OCI-LY3 (cell line): ENCODE measurements at regions not wholly inside any gene's neighbourhood (a gene's known extent, or its start where the extent isn't known, plus 50 kb on each side); places are given as distances from the start of the nearest gene placed in this dataset.

ENCODE experiments used
- H2AFZ ChIP-seq: fragments of 200-600, 300-600 bp; shearing (Covaris generic); 2 replicates; pipeline ENCODE4 v1.6.0; 2014; ENCODE audit warnings: antibody characterized with exemption, low read depth, low read length
- H3K27ac ChIP-seq: fragments of 200-600, 300-600 bp; sonication (generic); 2 replicates; pipeline ENCODE4 v1.5.1; 2014; ENCODE audit warnings: mild to moderate bottlenecking, low read length, moderate library complexity, mixed read lengths
- H3K27me3 ChIP-seq: fragments of 200-600, 300-600 bp; sonication (generic); 2 replicates; pipeline ENCODE4 v1.6.1; 2014; ENCODE audit warnings: low read depth, low read length, mixed read lengths
- H3K36me3 ChIP-seq: fragments of 200-600, 300-600 bp; sonication (generic); replicated peaks from 2 replicates; pipeline ENCODE3; 2014; ENCODE audit warnings: low read depth, low read length, mixed read lengths
- H3K4me1 ChIP-seq: fragments of 300-600, 200-600 bp; sonication (generic); 2 replicates; pipeline ENCODE4 v1.6.1; 2014; ENCODE audit warnings: low read length, mixed read lengths
- H3K4me2 ChIP-seq: fragments of 200-600, 300-600 bp; sonication (generic); 2 replicates; pipeline ENCODE4 v1.6.1; 2014; ENCODE audit warnings: low read length, mixed read lengths
- H3K4me3 ChIP-seq: fragments of 300-600, 200-600 bp; sonication (generic); 2 replicates; pipeline ENCODE4 v1.5.1; 2014; ENCODE audit warnings: antibody characterized with exemption, mild to moderate bottlenecking, low read length, moderate library complexity
- H3K79me2 ChIP-seq: fragments of 300-600, 200-600 bp; shearing (Covaris generic); 2 replicates; pipeline ENCODE4 v1.6.1; 2014; ENCODE audit warnings: mild to moderate bottlenecking, low read length, mixed read lengths
- H3K9ac ChIP-seq: fragments of 300-600, 200-600 bp; shearing (Covaris generic); 2 replicates; pipeline ENCODE4 v1.6.0; 2014; ENCODE audit warnings: mild to moderate bottlenecking, low read length, moderate library complexity
- H3K9me3 ChIP-seq: fragments of 200-600, 300-600 bp; shearing (Covaris generic); 2 replicates; pipeline ENCODE4 v1.6.1; 2014; ENCODE audit warnings: low read length, mixed read lengths; ENCODE audit not compliant: insufficient read depth
- H4K20me1 ChIP-seq: fragments of 200-600, 300-600 bp; sonication (generic); 2 replicates; pipeline ENCODE4 v1.6.1; 2016; ENCODE audit warnings: low read length, mixed read lengths; ENCODE audit not compliant: insufficient read depth
- CTCF ChIP-seq: fragments of 200-600, 300-600 bp; sonication (generic); IDR thresholded peaks from 2 replicates; pipeline ENCODE4 v1.5.1; 2014; ENCODE audit warnings: antibody characterized with exemption, low read length, low read depth
- EZH2phosphoT487 ChIP-seq: fragments of 200-600 bp; shearing (Covaris generic); IDR thresholded peaks from 2 replicates; pipeline ENCODE4 v1.6.1; 2018; ENCODE audit warnings: antibody characterized with exemption, mixed run types, low read depth

GRCh38 chr4:60953826-60954225 is 246.3 kb upstream of the ADGRL3 start:
- no peaks in the 10 kb centered on the region for H3K27me3 ChIP-seq
- no peaks in the 10 kb centered on the region for H4K20me1 ChIP-seq
- no peak overlapping the region for H3K4me3 ChIP-seq
- H3K36me3 ChIP-seq, result no peaks in the 10 kb centered on the region
- no peak overlapping the region for H3K4me2 ChIP-seq
- no peak overlapping the region for H2AFZ ChIP-seq
- H3K27ac ChIP-seq, result no peak overlapping the region
- no peaks in the 10 kb centered on the region for H3K79me2 ChIP-seq
- H3K9ac ChIP-seq, result no peak overlapping the region
- no peak for TF ChIP-seq EZH2phosphoT487
- no peak for TF ChIP-seq CTCF
- no peaks in the 10 kb centered on the region for H3K9me3 ChIP-seq
- no peaks in the 10 kb centered on the region for H3K4me1 ChIP-seq

GRCh38 chr4:60962286-60962685 is 237.8 kb upstream of the ADGRL3 start:
- Histone ChIP-seq H3K4me2 (no peak overlapping the region), H3K9me3 (no peaks in the 10 kb centered on the region), H3K9ac (no peak overlapping the region), H3K36me3 (no peaks in the 10 kb centered on the region), H3K4me3 (no peak overlapping the region), H4K20me1 (no peaks in the 10 kb centered on the region), H3K4me1 (no peaks in the 10 kb centered on the region), H3K27me3 (no peaks in the 10 kb centered on the region), H3K79me2 (no peaks in the 10 kb centered on the region), H2AFZ (no peak overlapping the region), H3K27ac (no peak overlapping the region)
- no peak for TF ChIP-seq EZH2phosphoT487
- TF ChIP-seq CTCF, result no peak

- Histone ChIP-seq H3K27ac (no peak overlapping the region), H3K9me3 (no peaks in the 10 kb centered on the region), H3K9ac (no peak overlapping the region), H3K27me3 (no peaks in the 10 kb centered on the region), H3K4me2 (0 out of 2 replicates have a peak overlapping the region, but pooled peaks have one; percentile 17), H4K20me1 (no peaks in the 10 kb centered on the region), H3K36me3 (no peaks in the 10 kb centered on the region), H2AFZ (no peak overlapping the region; the same call in 1 of the 2 replicates), H3K4me1 (0 out of 2 replicates have a peak, but pooled peaks cover 2% of the 10 kb centered on the region), H3K79me2 (no peaks in the 10 kb centered on the region), H3K4me3 (no peak overlapping the region)
- TF ChIP-seq CTCF, result no peak
- no peak for TF ChIP-seq EZH2phosphoT487
These were observed 218.6 kb upstream of the ADGRL3 start for GRCh38 chr4:60981534-60981933.

GRCh38 chr4:60989141-60989540 is 211.0 kb upstream of the ADGRL3 start:
- Histone ChIP-seq H3K79me2 (no peaks in the 10 kb centered on the region), H3K4me2 (no peak overlapping the region), H3K27me3 (no peaks in the 10 kb centered on the region), H3K4me1 (no peaks in the 10 kb centered on the region), H3K9me3 (no peaks in the 10 kb centered on the region), H4K20me1 (no peaks in the 10 kb centered on the region), H3K27ac (no peak overlapping the region), H3K4me3 (no peak overlapping the region), H2AFZ (no peak overlapping the region), H3K36me3 (no peaks in the 10 kb centered on the region), H3K9ac (no peak overlapping the region)
- no peak for TF ChIP-seq EZH2phosphoT487
- TF ChIP-seq CTCF, result no peak
